ENCODE measurements at regions not wholly inside any gene's neighbourhood (a gene's known extent, or its start where the extent isn't known, plus 50 kb on each side); places are given as distances from the start of the nearest gene placed in this dataset.

GRCh38 chr16:52816993-52817392 is 235.7 kb downstream of the CHD9NB start:
- TF ChIP-seq CTCF (conservative IDR thresholded peaks at IDR 0.05) (no peak), ZFX (IDR thresholded peaks at IDR 0.05) (no peak)

All from C4-2B (cell line).